ENCODE measurements at regions not wholly inside any gene's neighbourhood (a gene's known extent, or its start where the extent isn't known, plus 50 kb on each side); places are given as distances from the start of the nearest gene placed in this dataset.

DNA sequence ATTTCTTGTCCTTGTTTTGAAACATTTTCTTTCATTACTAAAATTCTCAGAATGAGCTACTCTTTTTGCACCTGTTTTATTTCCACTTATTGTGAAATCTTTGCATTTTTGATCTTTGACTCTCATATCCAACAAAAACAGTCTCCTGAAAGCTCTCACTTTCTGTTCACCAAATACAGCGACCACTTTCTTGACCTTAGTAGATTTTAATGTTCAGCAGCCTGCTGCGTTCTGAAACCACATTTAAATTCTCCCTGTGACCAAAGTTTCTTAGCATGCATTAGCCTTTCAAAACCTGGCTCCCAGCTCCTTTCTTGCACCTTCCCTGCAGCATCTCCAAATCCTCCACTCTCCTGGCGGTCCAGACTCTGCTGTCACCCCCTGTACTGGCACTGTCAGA, 404.4 kb upstream of the PDE3A start:
- no peak; the same call in 1 of the 2 replicates for ATAC-seq
- Mint-ChIP-seq H3K27ac (no peak overlapping the region), H3K4me1 (peaks cover 8% of the 10 kb centered on the region), H3K9me3 (no peaks in the 10 kb centered on the region; the same call in 1 of the 2 replicates), H3K4me3 (no peak overlapping the region), H3K27me3 (ENCODE audit: low read depth) (no peaks in the 10 kb centered on the region), H3K36me3 (no peaks in the 10 kb centered on the region)
- CTCF ChIA-PET: no interaction called here
- POLR2A ChIA-PET: no interaction called here
- DNase-seq (ENCODE audit: low spot score): no peak
- no peak for TF ChIP-seq ZNF416 (CRISPR knock-in tag; IDR thresholded peaks at IDR 0.05)
- TF ChIP-seq ZNF121 (CRISPR knock-in tag; IDR thresholded peaks at IDR 0.05): no peak
- no peak for TF ChIP-seq ZNF232 (CRISPR knock-in tag; IDR thresholded peaks at IDR 0.05)
- no peak for TF ChIP-seq MYBL2 (CRISPR knock-in tag; IDR thresholded peaks at IDR 0.05)
- no peak for TF ChIP-seq GABPB1 (CRISPR knock-in tag; IDR thresholded peaks at IDR 0.05)
- no peak for TF ChIP-seq CREB1 (CRISPR knock-in tag; IDR thresholded peaks at IDR 0.05)
- TF ChIP-seq, protein P1, sequence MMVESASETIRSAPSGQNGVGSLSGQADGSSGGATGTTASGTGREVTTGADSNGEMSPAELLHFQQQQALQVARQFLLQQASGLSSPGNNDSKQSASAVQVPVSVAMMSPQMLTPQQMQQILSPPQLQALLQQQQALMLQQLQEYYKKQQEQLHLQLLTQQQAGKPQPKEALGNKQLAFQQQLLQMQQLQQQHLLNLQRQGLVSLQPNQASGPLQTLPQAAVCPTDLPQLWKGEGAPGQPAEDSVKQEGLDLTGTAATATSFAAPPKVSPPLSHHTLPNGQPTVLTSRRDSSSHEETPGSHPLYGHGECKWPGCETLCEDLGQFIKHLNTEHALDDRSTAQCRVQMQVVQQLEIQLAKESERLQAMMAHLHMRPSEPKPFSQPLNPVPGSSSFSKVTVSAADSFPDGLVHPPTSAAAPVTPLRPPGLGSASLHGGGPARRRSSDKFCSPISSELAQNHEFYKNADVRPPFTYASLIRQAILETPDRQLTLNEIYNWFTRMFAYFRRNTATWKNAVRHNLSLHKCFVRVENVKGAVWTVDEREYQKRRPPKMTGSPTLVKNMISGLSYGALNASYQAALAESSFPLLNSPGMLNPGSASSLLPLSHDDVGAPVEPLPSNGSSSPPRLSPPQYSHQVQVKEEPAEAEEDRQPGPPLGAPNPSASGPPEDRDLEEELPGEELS (CRISPR knock-in tag; IDR thresholded peaks at IDR 0.05): no peak
- TF ChIP-seq, protein P2, sequence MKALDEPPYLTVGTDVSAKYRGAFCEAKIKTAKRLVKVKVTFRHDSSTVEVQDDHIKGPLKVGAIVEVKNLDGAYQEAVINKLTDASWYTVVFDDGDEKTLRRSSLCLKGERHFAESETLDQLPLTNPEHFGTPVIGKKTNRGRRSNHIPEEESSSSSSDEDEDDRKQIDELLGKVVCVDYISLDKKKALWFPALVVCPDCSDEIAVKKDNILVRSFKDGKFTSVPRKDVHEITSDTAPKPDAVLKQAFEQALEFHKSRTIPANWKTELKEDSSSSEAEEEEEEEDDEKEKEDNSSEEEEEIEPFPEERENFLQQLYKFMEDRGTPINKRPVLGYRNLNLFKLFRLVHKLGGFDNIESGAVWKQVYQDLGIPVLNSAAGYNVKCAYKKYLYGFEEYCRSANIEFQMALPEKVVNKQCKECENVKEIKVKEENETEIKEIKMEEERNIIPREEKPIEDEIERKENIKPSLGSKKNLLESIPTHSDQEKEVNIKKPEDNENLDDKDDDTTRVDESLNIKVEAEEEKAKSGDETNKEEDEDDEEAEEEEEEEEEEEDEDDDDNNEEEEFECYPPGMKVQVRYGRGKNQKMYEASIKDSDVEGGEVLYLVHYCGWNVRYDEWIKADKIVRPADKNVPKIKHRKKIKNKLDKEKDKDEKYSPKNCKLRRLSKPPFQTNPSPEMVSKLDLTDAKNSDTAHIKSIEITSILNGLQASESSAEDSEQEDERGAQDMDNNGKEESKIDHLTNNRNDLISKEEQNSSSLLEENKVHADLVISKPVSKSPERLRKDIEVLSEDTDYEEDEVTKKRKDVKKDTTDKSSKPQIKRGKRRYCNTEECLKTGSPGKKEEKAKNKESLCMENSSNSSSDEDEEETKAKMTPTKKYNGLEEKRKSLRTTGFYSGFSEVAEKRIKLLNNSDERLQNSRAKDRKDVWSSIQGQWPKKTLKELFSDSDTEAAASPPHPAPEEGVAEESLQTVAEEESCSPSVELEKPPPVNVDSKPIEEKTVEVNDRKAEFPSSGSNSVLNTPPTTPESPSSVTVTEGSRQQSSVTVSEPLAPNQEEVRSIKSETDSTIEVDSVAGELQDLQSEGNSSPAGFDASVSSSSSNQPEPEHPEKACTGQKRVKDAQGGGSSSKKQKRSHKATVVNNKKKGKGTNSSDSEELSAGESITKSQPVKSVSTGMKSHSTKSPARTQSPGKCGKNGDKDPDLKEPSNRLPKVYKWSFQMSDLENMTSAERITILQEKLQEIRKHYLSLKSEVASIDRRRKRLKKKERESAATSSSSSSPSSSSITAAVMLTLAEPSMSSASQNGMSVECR (CRISPR knock-in tag; IDR thresholded peaks at IDR 0.05; ENCODE audit: borderline replicate concordance): no peak
- TF ChIP-seq FOXJ3 (CRISPR knock-in tag; IDR thresholded peaks at IDR 0.05; ENCODE audit: borderline replicate concordance): no peak
- TF ChIP-seq, protein P3, sequence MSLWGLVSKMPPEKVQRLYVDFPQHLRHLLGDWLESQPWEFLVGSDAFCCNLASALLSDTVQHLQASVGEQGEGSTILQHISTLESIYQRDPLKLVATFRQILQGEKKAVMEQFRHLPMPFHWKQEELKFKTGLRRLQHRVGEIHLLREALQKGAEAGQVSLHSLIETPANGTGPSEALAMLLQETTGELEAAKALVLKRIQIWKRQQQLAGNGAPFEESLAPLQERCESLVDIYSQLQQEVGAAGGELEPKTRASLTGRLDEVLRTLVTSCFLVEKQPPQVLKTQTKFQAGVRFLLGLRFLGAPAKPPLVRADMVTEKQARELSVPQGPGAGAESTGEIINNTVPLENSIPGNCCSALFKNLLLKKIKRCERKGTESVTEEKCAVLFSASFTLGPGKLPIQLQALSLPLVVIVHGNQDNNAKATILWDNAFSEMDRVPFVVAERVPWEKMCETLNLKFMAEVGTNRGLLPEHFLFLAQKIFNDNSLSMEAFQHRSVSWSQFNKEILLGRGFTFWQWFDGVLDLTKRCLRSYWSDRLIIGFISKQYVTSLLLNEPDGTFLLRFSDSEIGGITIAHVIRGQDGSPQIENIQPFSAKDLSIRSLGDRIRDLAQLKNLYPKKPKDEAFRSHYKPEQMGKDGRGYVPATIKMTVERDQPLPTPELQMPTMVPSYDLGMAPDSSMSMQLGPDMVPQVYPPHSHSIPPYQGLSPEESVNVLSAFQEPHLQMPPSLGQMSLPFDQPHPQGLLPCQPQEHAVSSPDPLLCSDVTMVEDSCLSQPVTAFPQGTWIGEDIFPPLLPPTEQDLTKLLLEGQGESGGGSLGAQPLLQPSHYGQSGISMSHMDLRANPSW (CRISPR knock-in tag; conservative IDR thresholded peaks at IDR 0.05; ENCODE audit: low read depth): no peak
- TF ChIP-seq, protein P4, sequence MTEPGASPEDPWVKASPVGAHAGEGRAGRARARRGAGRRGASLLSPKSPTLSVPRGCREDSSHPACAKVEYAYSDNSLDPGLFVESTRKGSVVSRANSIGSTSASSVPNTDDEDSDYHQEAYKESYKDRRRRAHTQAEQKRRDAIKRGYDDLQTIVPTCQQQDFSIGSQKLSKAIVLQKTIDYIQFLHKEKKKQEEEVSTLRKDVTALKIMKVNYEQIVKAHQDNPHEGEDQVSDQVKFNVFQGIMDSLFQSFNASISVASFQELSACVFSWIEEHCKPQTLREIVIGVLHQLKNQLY (CRISPR knock-in tag; IDR thresholded peaks at IDR 0.05): no peak
- no peak for TF ChIP-seq TEAD1 (CRISPR knock-in tag; IDR thresholded peaks at IDR 0.05)
- no peak for TF ChIP-seq TEAD4 (CRISPR knock-in tag; IDR thresholded peaks at IDR 0.05)
- TF ChIP-seq, protein P5, sequence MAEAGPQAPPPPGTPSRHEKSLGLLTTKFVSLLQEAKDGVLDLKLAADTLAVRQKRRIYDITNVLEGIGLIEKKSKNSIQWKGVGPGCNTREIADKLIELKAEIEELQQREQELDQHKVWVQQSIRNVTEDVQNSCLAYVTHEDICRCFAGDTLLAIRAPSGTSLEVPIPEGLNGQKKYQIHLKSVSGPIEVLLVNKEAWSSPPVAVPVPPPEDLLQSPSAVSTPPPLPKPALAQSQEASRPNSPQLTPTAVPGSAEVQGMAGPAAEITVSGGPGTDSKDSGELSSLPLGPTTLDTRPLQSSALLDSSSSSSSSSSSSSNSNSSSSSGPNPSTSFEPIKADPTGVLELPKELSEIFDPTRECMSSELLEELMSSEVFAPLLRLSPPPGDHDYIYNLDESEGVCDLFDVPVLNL (CRISPR knock-in tag; IDR thresholded peaks at IDR 0.05; ENCODE audit: borderline replicate concordance, low read depth): no peak
- TF ChIP-seq, protein P6, sequence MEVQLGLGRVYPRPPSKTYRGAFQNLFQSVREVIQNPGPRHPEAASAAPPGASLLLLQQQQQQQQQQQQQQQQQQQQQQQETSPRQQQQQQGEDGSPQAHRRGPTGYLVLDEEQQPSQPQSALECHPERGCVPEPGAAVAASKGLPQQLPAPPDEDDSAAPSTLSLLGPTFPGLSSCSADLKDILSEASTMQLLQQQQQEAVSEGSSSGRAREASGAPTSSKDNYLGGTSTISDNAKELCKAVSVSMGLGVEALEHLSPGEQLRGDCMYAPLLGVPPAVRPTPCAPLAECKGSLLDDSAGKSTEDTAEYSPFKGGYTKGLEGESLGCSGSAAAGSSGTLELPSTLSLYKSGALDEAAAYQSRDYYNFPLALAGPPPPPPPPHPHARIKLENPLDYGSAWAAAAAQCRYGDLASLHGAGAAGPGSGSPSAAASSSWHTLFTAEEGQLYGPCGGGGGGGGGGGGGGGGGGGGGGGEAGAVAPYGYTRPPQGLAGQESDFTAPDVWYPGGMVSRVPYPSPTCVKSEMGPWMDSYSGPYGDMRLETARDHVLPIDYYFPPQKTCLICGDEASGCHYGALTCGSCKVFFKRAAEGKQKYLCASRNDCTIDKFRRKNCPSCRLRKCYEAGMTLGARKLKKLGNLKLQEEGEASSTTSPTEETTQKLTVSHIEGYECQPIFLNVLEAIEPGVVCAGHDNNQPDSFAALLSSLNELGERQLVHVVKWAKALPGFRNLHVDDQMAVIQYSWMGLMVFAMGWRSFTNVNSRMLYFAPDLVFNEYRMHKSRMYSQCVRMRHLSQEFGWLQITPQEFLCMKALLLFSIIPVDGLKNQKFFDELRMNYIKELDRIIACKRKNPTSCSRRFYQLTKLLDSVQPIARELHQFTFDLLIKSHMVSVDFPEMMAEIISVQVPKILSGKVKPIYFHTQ (CRISPR knock-in tag; IDR thresholded peaks at IDR 0.05): no peak
- TF ChIP-seq, protein P7, sequence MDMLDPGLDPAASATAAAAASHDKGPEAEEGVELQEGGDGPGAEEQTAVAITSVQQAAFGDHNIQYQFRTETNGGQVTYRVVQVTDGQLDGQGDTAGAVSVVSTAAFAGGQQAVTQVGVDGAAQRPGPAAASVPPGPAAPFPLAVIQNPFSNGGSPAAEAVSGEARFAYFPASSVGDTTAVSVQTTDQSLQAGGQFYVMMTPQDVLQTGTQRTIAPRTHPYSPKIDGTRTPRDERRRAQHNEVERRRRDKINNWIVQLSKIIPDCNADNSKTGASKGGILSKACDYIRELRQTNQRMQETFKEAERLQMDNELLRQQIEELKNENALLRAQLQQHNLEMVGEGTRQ (CRISPR knock-in tag; IDR thresholded peaks at IDR 0.05): no peak
- TF ChIP-seq FOXK1 (CRISPR knock-in tag; IDR thresholded peaks at IDR 0.05): no peak
- TF ChIP-seq, protein P8, sequence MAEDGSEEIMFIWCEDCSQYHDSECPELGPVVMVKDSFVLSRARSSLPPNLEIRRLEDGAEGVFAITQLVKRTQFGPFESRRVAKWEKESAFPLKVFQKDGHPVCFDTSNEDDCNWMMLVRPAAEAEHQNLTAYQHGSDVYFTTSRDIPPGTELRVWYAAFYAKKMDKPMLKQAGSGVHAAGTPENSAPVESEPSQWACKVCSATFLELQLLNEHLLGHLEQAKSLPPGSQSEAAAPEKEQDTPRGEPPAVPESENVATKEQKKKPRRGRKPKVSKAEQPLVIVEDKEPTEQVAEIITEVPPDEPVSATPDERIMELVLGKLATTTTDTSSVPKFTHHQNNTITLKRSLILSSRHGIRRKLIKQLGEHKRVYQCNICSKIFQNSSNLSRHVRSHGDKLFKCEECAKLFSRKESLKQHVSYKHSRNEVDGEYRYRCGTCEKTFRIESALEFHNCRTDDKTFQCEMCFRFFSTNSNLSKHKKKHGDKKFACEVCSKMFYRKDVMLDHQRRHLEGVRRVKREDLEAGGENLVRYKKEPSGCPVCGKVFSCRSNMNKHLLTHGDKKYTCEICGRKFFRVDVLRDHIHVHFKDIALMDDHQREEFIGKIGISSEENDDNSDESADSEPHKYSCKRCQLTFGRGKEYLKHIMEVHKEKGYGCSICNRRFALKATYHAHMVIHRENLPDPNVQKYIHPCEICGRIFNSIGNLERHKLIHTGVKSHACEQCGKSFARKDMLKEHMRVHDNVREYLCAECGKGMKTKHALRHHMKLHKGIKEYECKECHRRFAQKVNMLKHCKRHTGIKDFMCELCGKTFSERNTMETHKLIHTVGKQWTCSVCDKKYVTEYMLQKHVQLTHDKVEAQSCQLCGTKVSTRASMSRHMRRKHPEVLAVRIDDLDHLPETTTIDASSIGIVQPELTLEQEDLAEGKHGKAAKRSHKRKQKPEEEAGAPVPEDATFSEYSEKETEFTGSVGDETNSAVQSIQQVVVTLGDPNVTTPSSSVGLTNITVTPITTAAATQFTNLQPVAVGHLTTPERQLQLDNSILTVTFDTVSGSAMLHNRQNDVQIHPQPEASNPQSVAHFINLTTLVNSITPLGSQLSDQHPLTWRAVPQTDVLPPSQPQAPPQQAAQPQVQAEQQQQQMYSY (CRISPR knock-in tag; IDR thresholded peaks at IDR 0.05): no peak
- TF ChIP-seq ELF4 (CRISPR knock-in tag; IDR thresholded peaks at IDR 0.05; ENCODE audit: low read depth): no peak
